GM23248 (cell line): ENCODE measurements at regions not wholly inside any gene's neighbourhood (a gene's known extent, or its start where the extent isn't known, plus 50 kb on each side); places are given as distances from the start of the nearest gene placed in this dataset.
A peak's percentile ranks its signal among the peaks of the same experiment; 100 is the strongest.

Source experiments
- DNase-seq: peaks from one replicate; pipeline ENCODE4 v3.0.0-alpha.2; 2015
- H2AFZ ChIP-seq: fragments of 200-600 bp; sonication (generic); 2 replicates; pipeline ENCODE4 v1.6.1; 2016; ENCODE audit warnings: antibody characterized with exemption
- H3F3A ChIP-seq: fragments of 200-600 bp; sonication (generic); 2 replicates; pipeline ENCODE4 v1.6.1; 2016; ENCODE audit warnings: mild to moderate bottlenecking, antibody characterized with exemption, mixed run types; ENCODE audit not compliant: insufficient read depth
- H3K27ac ChIP-seq: fragments of 200-600 bp; sonication (generic); 2 replicates; pipeline ENCODE4 v1.5.1; 2016; ENCODE audit warnings: mild to moderate bottlenecking
- H3K27me3 ChIP-seq: fragments of 200-600 bp; sonication (generic); replicated peaks from 2 replicates; pipeline ENCODE4 v1.6.1; 2016; ENCODE audit warnings: mild to moderate bottlenecking; ENCODE audit not compliant: insufficient read depth
- H3K36me3 ChIP-seq: fragments of 200-600 bp; sonication (generic); 2 replicates; pipeline ENCODE4 v1.6.1; 2016; ENCODE audit warnings: low read depth, mild to moderate bottlenecking
- H3K4me1 ChIP-seq: fragments of 200-600 bp; sonication (generic); 2 replicates; pipeline ENCODE4 v1.6.1; 2016; ENCODE audit warnings: mild to moderate bottlenecking; ENCODE audit not compliant: insufficient read depth
- H3K4me2 ChIP-seq: fragments of 200-600 bp; sonication (generic); one replicate; pipeline ENCODE4 v1.6.1; 2016; ENCODE audit warnings: mild to moderate bottlenecking; ENCODE audit not compliant: unreplicated experiment
- H3K4me3 ChIP-seq: fragments of 200-600 bp; sonication (generic); 2 replicates; pipeline ENCODE4 v1.5.1; 2016; ENCODE audit warnings: mild to moderate bottlenecking
- H3K79me2 ChIP-seq: fragments of 200-600 bp; sonication (generic); 2 replicates; pipeline ENCODE4 v1.6.1; 2016; ENCODE audit warnings: mild to moderate bottlenecking; ENCODE audit not compliant: insufficient read depth
- H3K9ac ChIP-seq: fragments of 200-600 bp; sonication (generic); 2 replicates; pipeline ENCODE4 v1.6.1; 2016; ENCODE audit warnings: mild to moderate bottlenecking
- H3K9me2 ChIP-seq: fragments of 200-600 bp; sonication (generic); 2 replicates; pipeline ENCODE4 v1.6.1; 2016; ENCODE audit warnings: mixed run types, mild to moderate bottlenecking, moderate library complexity; ENCODE audit not compliant: insufficient read depth
- H3K9me3 ChIP-seq: fragments of 200-600 bp; sonication (generic); one replicate; pipeline ENCODE4 v1.6.1; 2017; ENCODE audit warnings: low read depth
- H4K20me1 ChIP-seq: fragments of 200-600 bp; sonication (generic); 2 replicates; pipeline ENCODE4 v1.6.0; 2016; ENCODE audit not compliant: insufficient read depth
- EZH2 ChIP-seq: fragments of 200-600 bp; sonication (generic); IDR thresholded peaks from 2 replicates; pipeline ENCODE4 v1.6.1; 2018; ENCODE audit warnings: antibody characterized with exemption, mild to moderate bottlenecking; ENCODE audit not compliant: insufficient read depth, poor library complexity, severe bottlenecking
- EZH2phosphoT487 ChIP-seq: fragments of 200-600 bp; sonication (generic); IDR thresholded peaks from 2 replicates; pipeline ENCODE4 v1.6.1; 2018; ENCODE audit warnings: antibody characterized with exemption, moderate library complexity, mild to moderate bottlenecking, low read depth; ENCODE audit not compliant: insufficient read depth
- WGBS, 2 experiments: methylation state at CpG; one replicate each; pipeline ENCODE4 v1.1.6; 2015 to 2017; ENCODE audit warnings: low lambda C conversion rate in 2 of 2, low coverage in 1 of 2; ENCODE audit errors: missing lambda C conversion rate in 2 of 2; 5-methylcytosine and 5-hydroxymethylcytosine counted together
- in situ Hi-C: fragments of 300-500 bp; cut with MboI; formaldehyde crosslinking; loops from 2 replicates; pipeline ENCODE4 v1.15.0; 2020

DNA sequence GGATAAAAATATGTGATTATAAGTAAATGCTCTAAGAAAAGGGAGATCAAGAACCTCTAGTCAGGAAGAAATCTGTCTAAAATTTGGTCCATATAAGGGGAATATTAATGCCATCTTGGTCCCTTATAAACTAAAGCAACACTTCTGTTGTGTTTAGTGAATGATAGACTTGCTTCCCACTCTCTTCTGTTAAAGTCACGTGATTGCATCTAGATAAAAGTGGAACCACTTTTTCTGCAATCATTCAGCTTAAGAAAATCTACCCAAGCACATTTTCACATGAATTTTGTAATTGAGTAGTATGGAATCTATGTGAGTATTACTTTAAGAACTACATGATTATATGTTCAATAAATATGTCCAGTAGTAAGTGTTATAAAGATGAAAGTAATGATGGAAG, 782.9 kb upstream of the MIR17HG start:
- in situ Hi-C loops, result no loop called here
- no peak overlapping the region for H3K4me3 ChIP-seq
- no peaks in the 10 kb centered on the region for H3K36me3 ChIP-seq
- H3K4me1 ChIP-seq, result no peaks in the 10 kb centered on the region
- H3K27ac ChIP-seq, result no peak overlapping the region
- DNase-seq, result no peak
- no peaks in the 10 kb centered on the region for H3K9me2 ChIP-seq
- 32 to 39% methylated on average over 1 of the region's 1 CpG for WGBS, 2 experiments
- H3K4me2 ChIP-seq, result no peak overlapping the region
- no peaks in the 10 kb centered on the region for H3K79me2 ChIP-seq
- H3F3A ChIP-seq, result no peaks in the 10 kb centered on the region
- no peaks in the 10 kb centered on the region for H4K20me1 ChIP-seq
- H3K9ac ChIP-seq, result no peak overlapping the region
- H2AFZ ChIP-seq, result no peak overlapping the region
- no peaks in the 10 kb centered on the region for H3K9me3 ChIP-seq
- TF ChIP-seq EZH2phosphoT487 (no peak), EZH2 (no peak)
- no peaks in the 10 kb centered on the region for H3K27me3 ChIP-seq

DNA sequence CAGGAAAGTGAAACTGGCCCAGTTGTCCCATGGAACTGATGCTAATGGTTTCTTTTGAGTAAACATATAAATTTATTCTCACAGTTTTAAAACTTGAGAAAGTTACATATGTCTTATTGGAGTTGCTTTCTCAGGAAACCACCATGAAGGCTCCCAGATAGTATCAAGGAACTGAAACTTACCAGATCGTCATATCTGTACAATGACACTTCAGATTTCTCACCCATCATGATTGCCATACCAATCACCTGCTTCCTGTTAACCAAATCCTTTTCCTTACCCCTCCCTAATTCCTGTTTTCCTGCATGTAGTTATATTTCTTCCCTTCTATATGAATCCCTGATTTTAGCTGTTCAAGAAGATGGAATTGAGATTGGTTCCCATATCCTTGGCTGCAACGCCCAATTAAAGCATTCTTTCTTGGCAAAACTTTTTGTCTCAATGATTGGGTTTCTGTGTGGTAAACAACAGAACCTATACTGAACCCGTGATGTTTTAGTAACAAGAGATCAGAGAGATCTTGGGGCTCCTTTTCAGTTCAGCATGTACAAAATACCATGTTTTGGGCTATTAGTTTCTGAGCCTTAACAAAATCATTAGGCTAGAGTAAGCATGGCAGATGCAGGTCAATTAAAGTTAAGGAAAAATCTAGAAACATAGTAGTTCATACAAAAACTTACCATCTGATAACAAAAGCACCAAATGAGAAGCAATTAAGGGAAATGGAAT, 781.3 kb upstream of the MIR17HG start:
- no peak overlapping the region for H3K4me3 ChIP-seq
- no peak overlapping the region for H3K4me2 ChIP-seq
- no peaks in the 10 kb centered on the region for H3K9me2 ChIP-seq
- no peak for DNase-seq
- TF ChIP-seq EZH2, result no peak
- no peaks in the 10 kb centered on the region for H3K36me3 ChIP-seq
- no peaks in the 10 kb centered on the region for H3F3A ChIP-seq
- no peaks in the 10 kb centered on the region for H3K4me1 ChIP-seq
- H3K27me3 ChIP-seq, result no peaks in the 10 kb centered on the region
- no peaks in the 10 kb centered on the region for H4K20me1 ChIP-seq
- H3K27ac ChIP-seq, result no peak overlapping the region
- in situ Hi-C loops, result no loop called here
- H3K9ac ChIP-seq, result no peak overlapping the region
- H3K9me3 ChIP-seq, result no peaks in the 10 kb centered on the region
- WGBS, 2 experiments, result 69 to 74% methylated on average over 3 of the region's 3 CpGs
- H3K79me2 ChIP-seq, result no peaks in the 10 kb centered on the region
- no peak overlapping the region for H2AFZ ChIP-seq

DNA sequence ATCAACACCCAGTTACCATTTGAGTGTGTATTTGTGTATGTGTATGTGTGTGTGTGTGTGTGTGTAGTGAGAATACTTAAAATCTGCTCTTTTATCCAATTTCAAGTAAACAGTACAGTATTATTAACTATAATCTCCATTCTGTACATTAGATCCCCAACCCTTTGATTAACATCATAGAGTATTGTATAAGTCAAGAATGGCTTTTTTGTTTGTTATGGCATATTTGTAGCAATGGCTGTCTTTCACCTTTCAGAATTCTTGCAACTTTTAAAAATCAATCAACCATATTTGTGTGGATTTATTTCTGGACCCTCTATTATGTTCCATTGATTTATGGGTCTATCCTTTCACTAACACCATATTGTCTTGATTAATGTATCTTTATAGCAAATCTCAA, 779.3 kb upstream of the MIR17HG start:
- in situ Hi-C loops, result no loop called here
- no peaks in the 10 kb centered on the region for H3K27me3 ChIP-seq
- no peaks in the 10 kb centered on the region for H3K9me2 ChIP-seq
- H3K4me1 ChIP-seq, result no peaks in the 10 kb centered on the region
- no peaks in the 10 kb centered on the region for H3F3A ChIP-seq
- H2AFZ ChIP-seq, result no peak overlapping the region
- H4K20me1 ChIP-seq, result no peaks in the 10 kb centered on the region
- H3K9me3 ChIP-seq, result no peaks in the 10 kb centered on the region
- no peaks in the 10 kb centered on the region for H3K79me2 ChIP-seq
- no peak overlapping the region for H3K4me2 ChIP-seq
- H3K27ac ChIP-seq, result no peak overlapping the region
- no peak for DNase-seq
- no peak overlapping the region for H3K4me3 ChIP-seq
- H3K36me3 ChIP-seq, result no peaks in the 10 kb centered on the region
- TF ChIP-seq EZH2 (no peak), EZH2phosphoT487 (no peak)
- H3K9ac ChIP-seq, result no peak overlapping the region

DNA sequence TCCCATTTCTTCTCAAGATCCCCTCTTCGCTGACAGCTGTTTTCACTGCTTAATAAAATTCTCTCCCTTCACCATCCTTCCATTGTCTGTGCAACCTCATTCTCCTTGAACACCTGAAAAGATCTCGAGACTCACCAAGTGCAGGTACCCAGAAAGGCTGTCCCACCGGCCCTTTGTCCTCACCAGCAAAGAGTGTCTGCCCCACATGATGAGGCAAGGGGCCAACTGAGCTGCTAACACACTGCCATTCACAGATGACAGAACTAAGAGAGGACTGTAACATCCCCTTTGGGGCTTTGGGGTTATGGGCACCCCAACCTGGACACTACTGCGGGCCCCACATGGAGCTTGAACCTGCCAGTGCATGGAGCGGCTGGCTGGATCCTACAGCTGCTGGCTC, 771.4 kb upstream of the MIR17HG start:
- Histone ChIP-seq H3K4me3 (no peak overlapping the region), H3K36me3 (no peaks in the 10 kb centered on the region), H3K4me2 (no peak overlapping the region), H4K20me1 (no peaks in the 10 kb centered on the region), H3K9me2 (no peaks in the 10 kb centered on the region), H3K9me3 (no peaks in the 10 kb centered on the region), H3K79me2 (no peaks in the 10 kb centered on the region), H3K27ac (no peak overlapping the region), H3K27me3 (no peaks in the 10 kb centered on the region), H3F3A (no peaks in the 10 kb centered on the region), H2AFZ (no peak overlapping the region), H3K4me1 (no peaks in the 10 kb centered on the region), H3K9ac (no peak overlapping the region)
- WGBS, 2 experiments, result 80 to 81% methylated on average over 5 of the region's 5 CpGs
- TF ChIP-seq EZH2phosphoT487, result no peak
- TF ChIP-seq EZH2, result no peak
- DNase-seq, result no peak
- in situ Hi-C loops, result no loop called here

DNA sequence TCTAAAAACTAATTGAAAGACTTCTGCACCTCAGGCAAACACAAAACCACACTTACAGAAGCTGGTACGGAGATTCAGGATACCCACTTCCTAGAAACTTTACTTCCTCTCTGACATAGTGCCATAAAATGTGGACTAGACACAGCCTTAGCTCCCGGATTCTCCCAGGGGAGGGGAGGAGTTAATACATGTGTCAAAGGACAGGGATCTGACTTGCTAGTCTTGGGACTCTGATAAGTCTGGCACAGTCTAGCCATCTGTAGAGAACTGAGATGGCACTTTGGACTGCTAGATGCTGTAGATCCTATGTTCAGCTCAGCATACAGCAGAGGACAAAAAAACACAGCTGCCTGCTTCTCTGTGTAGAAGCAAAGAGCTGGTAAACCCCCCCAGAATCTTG, 769.8 kb upstream of the MIR17HG start:
- Histone ChIP-seq H3K9ac (no peak overlapping the region), H3K9me3 (no peaks in the 10 kb centered on the region), H2AFZ (peak overlapping the region; percentile 50; the same call in 1 of the 2 replicates), H3K9me2 (no peaks in the 10 kb centered on the region), H3K27ac (no peak overlapping the region), H3K27me3 (no peaks in the 10 kb centered on the region), H3K4me3 (no peak overlapping the region), H4K20me1 (no peaks in the 10 kb centered on the region), H3K4me1 (no peaks in the 10 kb centered on the region), H3K79me2 (no peaks in the 10 kb centered on the region), H3F3A (no peaks in the 10 kb centered on the region), H3K4me2 (no peak overlapping the region), H3K36me3 (no peaks in the 10 kb centered on the region)
- TF ChIP-seq EZH2phosphoT487 (no peak), EZH2 (no peak)
- 49% methylated on average over 2 of the region's 2 CpGs for WGBS, 2 experiments
- DNase-seq, result no peak
- in situ Hi-C loops, result no loop called here
